Upper lobe of left lung (tissue), 6 donors: ENCODE measurements at regions not wholly inside any gene's neighbourhood (a gene's known extent, or its start where the extent isn't known, plus 50 kb on each side); places are given as distances from the start of the nearest gene placed in this dataset.

ENCODE experiments used
- ATAC-seq, 2 donors: fragments of 200-7000 bp; cut with Tn5 transposase; one replicate each; pipeline ENCODE4 v1.9.1; 2022; ENCODE audit warnings: mild to moderate bottlenecking in 2 of 2, moderate library complexity in 2 of 2; ENCODE audit not compliant: low FRiP score in 2 of 2
- DNase-seq, 2 donors: peaks; one replicate each; pipeline ENCODE4 v3.0.0-alpha.2; 2019 to 2020
- H3K27ac ChIP-seq, 4 donors: fragments of 200-600 bp; sonication (generic); one replicate each; pipeline ENCODE4 v1.5.1; 2016 to 2019
- H3K27me3 ChIP-seq, 4 donors: fragments of 200-600 bp; sonication (generic); one replicate each; pipeline ENCODE4 v1.5.1; 2017 to 2019
- H3K36me3 ChIP-seq, 4 donors: fragments of 200-600 bp; sonication (generic); one replicate each; pipeline ENCODE4 v1.5.1; 2016 to 2019
- H3K4me1 ChIP-seq, 4 donors: fragments of 200-600 bp; sonication (generic); one replicate each; pipeline ENCODE4 v1.5.1; 2018 to 2019
- H3K4me3 ChIP-seq, 4 donors: fragments of 200-600 bp; sonication (generic); one replicate each; pipeline ENCODE4 v1.5.1; 2017 to 2019; ENCODE audit warnings: mild to moderate bottlenecking in 2 of 4, moderate library complexity in 1 of 4
- H3K9me3 ChIP-seq, 4 donors: fragments of 200-600 bp; sonication (generic); one replicate each; pipeline ENCODE4 v1.5.1; 2018 to 2019
- EP300 ChIP-seq, 4 donors: sonication (generic); formaldehyde crosslinking; IDR thresholded peaks; one replicate each; pipeline ENCODE4 v1.5.1; 2017; ENCODE audit warnings: antibody characterized with exemption in 4 of 4, control low read depth in 2 of 4
- POLR2A ChIP-seq, 4 donors: fragments of 450-650 bp; IDR thresholded peaks; one replicate each; pipeline ENCODE4 v1.5.1; 2016 to 2017; ENCODE audit warnings: antibody characterized with exemption in 4 of 4, mild to moderate bottlenecking in 2 of 4
- POLR2AphosphoS5 ChIP-seq, 2 donors: sonication (generic); formaldehyde crosslinking; IDR thresholded peaks; one replicate each; pipeline ENCODE4 v1.5.1; 2017; ENCODE audit warnings: antibody characterized with exemption in 2 of 2
- WGBS, 2 donors: methylation state at CpG; one replicate each; pipeline ENCODE4 v1.1.5; 2017 to 2018; 5-methylcytosine and 5-hydroxymethylcytosine counted together
- TF ChIP-seq, protein P1 (sequence below), 6 experiments: fragments of 450-650 bp in 4 of 6; fragments of 200-600 bp in 2 of 6; sonication (generic) in 2 of 6; IDR thresholded peaks; one replicate each; pipeline ENCODE4 v1.5.1; 2016 to 2019; ENCODE audit warnings: antibody characterized with exemption in 6 of 6
- donor health status: DM: no; HTN: no; CAD: no; lungs with moderate emphysema.
- donor health status: DM: no; HTN: yes; CAD: no; lungs with severe emphysema.

GRCh38 chr1:56063461-56063860 lies 515.9 kb downstream of the PLPP3 start:
- no peaks in the 10 kb centered on the region for H3K9me3 ChIP-seq
- no peak for ATAC-seq

GRCh38 chr1:56062625-56063024 lies 516.7 kb downstream of the PLPP3 start:
- Histone ChIP-seq H3K27me3 (no peaks in the 10 kb centered on the region), H3K27ac (no peak overlapping the region), H3K4me1 (peaks cover 0 to 5% (median 1%) of the 10 kb centered on the region in 4 donors), H3K9me3 (no peaks in the 10 kb centered on the region), H3K4me3 (no peak overlapping the region), H3K36me3 (no peaks in the 10 kb centered on the region)
- WGBS, 2 donors = 75 to 93% methylated on average over 4 of the region's 4 CpGs
- TF ChIP-seq POLR2AphosphoS5 (IDR thresholded peaks at IDR 0.05) = no peak
- TF ChIP-seq, protein P1, sequence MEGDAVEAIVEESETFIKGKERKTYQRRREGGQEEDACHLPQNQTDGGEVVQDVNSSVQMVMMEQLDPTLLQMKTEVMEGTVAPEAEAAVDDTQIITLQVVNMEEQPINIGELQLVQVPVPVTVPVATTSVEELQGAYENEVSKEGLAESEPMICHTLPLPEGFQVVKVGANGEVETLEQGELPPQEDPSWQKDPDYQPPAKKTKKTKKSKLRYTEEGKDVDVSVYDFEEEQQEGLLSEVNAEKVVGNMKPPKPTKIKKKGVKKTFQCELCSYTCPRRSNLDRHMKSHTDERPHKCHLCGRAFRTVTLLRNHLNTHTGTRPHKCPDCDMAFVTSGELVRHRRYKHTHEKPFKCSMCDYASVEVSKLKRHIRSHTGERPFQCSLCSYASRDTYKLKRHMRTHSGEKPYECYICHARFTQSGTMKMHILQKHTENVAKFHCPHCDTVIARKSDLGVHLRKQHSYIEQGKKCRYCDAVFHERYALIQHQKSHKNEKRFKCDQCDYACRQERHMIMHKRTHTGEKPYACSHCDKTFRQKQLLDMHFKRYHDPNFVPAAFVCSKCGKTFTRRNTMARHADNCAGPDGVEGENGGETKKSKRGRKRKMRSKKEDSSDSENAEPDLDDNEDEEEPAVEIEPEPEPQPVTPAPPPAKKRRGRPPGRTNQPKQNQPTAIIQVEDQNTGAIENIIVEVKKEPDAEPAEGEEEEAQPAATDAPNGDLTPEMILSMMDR (IDR thresholded peaks at IDR 0.05) = no peak
- TF ChIP-seq EP300 (IDR thresholded peaks at IDR 0.05) = no peak
- TF ChIP-seq POLR2A (IDR thresholded peaks at IDR 0.05) = no peak
- DNase-seq = no peak
- ATAC-seq = no peak

More at GRCh38 chr1:56063461-56063860, 515.9 kb downstream of the PLPP3 start:
- Histone ChIP-seq H3K4me3 (no peak overlapping the region), H3K4me1 (peaks cover 0 to 5% (median 1%) of the 10 kb centered on the region in 4 donors), H3K27me3 (no peaks in the 10 kb centered on the region), H3K27ac (no peak overlapping the region), H3K36me3 (no peaks in the 10 kb centered on the region)
- TF ChIP-seq POLR2AphosphoS5 (IDR thresholded peaks at IDR 0.05) = no peak
- TF ChIP-seq, protein P1 (IDR thresholded peaks at IDR 0.05) = no peak
- WGBS, 2 donors = 90 to 91% methylated on average over 4 of the region's 4 CpGs
- DNase-seq = no peak

DNA sequence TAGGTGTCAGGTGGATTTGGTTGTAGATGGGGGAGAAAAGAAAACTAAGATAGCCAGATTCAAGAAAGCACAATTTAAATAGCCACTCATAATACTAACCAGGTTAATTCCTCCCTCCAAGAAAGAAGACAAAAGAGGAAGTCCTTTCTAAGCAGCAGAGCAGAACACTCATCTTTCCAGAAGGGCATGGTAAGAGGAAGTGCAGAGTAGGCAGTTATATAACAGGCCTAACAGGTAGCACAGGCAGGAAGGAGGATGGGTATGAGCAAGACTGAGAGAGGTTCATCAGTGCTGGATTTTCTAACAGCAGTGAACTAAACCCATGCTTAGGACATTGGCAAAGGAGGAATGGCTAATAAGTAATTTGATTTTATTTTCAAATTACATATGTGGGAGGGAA lies 517.5 kb downstream of the PLPP3 start:
- DNase-seq (no peak), ATAC-seq (peak in 1 of 2 donors; percentile 30)
- Histone ChIP-seq H3K27me3 (no peaks in the 10 kb centered on the region), H3K4me1 (peaks cover 0 to 5% (median 4%) of the 10 kb centered on the region in 4 donors), H3K9me3 (no peaks in the 10 kb centered on the region), H3K4me3 (no peak overlapping the region), H3K36me3 (no peaks in the 10 kb centered on the region), H3K27ac (no peak overlapping the region)
- TF ChIP-seq EP300 (IDR thresholded peaks at IDR 0.05) (no peak), POLR2A (IDR thresholded peaks at IDR 0.05) (no peak), POLR2AphosphoS5 (IDR thresholded peaks at IDR 0.05) (no peak)
- TF ChIP-seq, protein P1 (IDR thresholded peaks at IDR 0.05) = no peak

DNA sequence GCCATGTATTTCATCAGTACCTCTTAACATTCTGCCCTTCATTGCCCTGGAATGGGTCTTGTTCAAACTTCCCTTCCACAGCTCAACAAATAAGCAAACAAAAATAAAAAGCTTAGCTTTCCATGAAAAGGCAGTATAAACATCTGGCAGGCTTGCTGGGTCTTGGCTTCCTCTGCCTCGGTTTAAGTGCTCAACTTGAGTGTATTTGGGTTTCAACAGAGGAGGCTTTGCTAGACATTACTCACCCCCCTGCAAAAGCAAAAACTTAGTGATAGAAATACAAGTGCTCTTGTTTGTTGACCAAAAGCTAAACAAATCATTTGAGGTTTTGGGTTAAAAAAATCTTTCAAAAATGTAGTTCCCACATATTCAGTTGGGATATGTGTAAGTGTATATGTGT lies 518.5 kb downstream of the PLPP3 start:
- Histone ChIP-seq H3K4me3 (no peak overlapping the region), H3K36me3 (no peaks in the 10 kb centered on the region), H3K27me3 (no peaks in the 10 kb centered on the region), H3K4me1 (peaks cover 0 to 10% (median 4%) of the 10 kb centered on the region in 4 donors), H3K27ac (no peak overlapping the region), H3K9me3 (no peaks in the 10 kb centered on the region)
- 21 to 75% methylated on average over 1 of the region's 1 CpG for WGBS, 2 donors
- ATAC-seq = no peak
- TF ChIP-seq EP300 (IDR thresholded peaks at IDR 0.05) (no peak), POLR2A (IDR thresholded peaks at IDR 0.05) (no peak)
- TF ChIP-seq, protein P1 (IDR thresholded peaks at IDR 0.05) = no peak
- no peak for DNase-seq
